ENCODE measurements at regions not wholly inside any gene's neighbourhood (a gene's known extent, or its start where the extent isn't known, plus 50 kb on each side); places are given as distances from the start of the nearest gene placed in this dataset.

- TF ChIP-seq CTCF (IDR thresholded peaks at IDR 0.05) (no peak), POLR2A (IDR thresholded peaks at IDR 0.05) (no peak)
These were observed 753.2 kb downstream of the DNAJB9 start for GRCh38 chr7:109322833-109323232.

Data from uterus (tissue), 2 donors.